Stimulated activated naive CD4-positive, alpha-beta T cell treated with Interleukin-2 at 50 U/mL for 16 hours (primary cell): ENCODE measurements at regions not wholly inside any gene's neighbourhood (a gene's known extent, or its start where the extent isn't known, plus 50 kb on each side); places are given as distances from the start of the nearest gene placed in this dataset.
"Not testable (repeated sequence)": the region's sequence is repeated elsewhere in the genome, so short reads cannot be mapped to it uniquely, and the experiment has no call there.

Experiments used
- DNase-seq: peaks from one replicate; lab custom pipeline; 2025; lab: John Stamatoyannopoulos, UW

DNA sequence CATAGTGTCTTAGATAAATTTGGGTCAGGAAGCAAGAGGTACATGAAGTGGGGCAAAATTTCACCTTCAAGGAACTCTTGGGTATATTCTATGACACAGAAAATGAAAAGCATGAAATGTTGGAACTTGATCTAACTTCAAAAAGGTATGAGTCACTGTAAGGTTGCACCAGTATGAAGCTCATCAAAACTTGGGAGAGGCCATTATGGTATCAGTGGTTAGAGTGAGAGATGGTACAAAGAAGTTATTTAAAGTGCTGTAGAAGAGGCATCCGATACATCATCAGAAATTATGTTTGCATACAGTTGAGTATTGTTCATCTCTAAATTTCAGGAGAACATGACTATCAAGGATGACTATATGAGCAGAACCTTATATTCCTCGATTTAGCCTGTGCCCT lies 302.9 kb upstream of the SUCLG2 start:
- DNase-seq = no peak

DNA sequence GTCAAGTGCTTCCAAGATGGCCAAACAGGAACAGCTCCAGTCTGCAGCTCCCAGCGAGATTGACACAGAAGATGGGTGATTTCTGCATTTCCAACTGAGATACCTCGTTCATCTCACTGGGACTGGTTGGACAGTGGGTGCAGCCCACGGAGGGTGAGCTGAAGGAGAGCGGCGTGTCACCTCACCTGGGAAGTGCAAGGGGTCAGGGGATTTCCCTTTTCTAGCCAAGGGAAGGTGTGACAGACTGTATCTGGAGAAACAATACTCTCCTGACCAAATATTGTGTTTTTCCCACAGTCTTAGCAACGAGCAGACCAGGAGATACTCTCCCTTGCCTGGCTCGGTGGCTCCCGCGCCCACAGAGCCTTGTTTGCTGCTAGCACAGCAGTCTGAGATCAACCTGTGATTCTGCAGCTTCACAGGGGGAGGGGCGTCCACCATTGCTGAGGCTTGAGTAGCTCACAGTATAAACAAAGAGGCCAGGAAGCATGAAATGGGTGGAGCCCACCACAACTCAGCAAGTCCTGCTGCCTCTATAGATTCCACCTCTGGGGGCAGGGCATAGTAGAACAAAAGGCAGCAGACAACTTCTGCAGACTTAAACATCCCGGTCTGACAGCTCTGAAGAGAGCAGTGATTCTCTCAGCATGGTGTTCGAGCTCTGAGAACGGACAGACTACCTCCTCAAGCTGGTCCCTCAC lies 293.5 kb upstream of the SUCLG2 start:
- peak; percentile 22 for DNase-seq

DNA sequence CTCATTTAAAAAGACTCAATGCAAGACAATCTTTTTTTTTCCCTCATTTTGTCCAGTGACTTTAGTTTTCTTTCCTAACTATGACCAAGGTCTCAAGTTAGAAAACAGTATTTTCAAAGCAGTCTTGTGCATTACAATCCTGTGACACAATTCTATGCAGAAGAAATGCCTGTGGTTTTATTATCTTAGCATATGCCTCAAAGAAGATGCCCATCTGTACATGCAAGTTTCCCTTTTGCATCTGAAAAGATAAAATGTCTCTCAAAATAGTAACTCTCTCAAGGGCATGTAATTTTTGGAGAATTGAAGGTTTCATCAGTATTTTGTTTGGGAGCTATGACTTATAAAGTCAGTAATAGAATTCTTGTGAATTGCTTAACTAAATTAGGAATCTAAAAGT lies 292.0 kb upstream of the SUCLG2 start:
- DNase-seq = no peak

DNA sequence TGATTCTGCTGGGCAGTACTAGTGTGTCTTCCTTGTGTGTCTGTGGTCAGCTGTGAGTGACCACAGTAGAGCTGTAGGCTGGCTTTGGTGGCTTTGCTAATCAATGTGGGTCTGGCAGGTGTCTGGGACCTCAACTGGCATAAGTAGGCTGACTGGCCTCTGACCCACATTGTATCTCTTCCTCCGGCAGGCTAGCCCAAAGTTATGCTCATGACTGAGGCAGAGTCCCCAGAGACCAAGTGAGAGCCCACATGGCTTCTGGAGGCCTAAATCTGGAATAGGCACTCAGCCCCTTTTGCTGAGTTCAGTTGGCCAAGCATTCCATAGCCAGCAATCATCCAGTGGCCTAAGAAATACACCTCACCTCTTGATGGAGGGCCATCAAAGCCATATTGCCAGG lies 289.1 kb upstream of the SUCLG2 start:
- DNase-seq = no peak

DNA sequence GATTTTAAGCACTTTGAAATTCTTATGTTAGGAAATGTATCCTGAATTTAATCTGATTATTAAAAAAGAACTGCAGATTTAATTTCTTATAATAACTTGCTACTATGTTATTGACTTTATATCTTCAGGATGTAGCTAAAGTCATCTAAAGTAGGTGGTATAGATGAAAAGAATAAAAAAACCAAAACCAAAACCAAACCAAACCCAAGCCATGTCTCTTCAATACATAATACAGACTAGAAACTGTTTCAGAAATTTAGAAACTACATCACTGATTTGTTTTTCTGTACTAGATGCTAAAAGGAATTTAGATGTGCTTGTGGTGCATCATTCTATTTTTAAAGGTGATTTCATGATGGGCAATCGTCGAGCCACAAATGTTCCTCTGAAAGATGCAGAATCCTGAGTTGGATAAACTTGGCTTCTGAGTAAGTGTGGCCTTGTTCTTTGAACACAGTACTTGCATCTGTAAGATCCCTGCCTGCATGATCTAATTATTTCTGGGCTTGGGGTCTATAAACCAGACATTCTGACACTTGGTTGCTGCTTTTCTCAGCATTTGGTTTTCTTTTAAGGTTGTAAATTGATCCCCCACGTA lies 287.1 kb upstream of the SUCLG2 start:
- no peak for DNase-seq

DNA sequence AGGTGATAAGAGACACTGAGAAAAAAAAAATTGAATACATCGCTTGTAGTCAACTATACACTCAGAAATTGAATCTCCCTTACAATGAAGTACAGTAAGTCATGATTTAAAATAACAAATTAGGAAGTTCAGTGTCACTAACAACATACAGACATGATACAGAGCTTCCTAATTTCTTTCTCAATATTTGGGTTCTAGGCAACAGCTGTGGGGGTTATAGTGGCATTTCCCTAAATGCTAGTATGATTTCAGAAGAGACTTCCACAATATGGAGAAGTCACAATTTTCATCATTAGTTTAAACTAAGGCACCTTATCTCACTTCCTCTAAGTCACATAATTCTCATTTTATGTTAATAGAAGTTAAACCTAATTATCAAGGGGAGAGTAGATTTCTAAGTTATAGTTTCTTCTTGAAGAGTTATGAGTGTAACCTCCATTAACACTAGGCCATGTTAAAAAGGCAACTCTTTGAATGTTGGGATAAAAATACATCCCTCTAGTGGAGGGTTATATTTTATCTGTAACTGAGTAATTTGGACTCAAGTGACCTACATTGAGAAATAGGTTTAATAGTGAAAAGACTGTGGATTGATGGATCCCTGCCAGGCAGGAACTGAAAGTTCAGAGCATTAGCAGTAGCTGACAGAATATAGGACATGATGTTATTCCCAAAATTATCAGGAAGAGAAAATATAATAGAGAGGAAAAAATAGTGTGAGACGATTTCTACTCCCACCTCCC lies 286.0 kb upstream of the SUCLG2 start:
- no peak for DNase-seq

DNA sequence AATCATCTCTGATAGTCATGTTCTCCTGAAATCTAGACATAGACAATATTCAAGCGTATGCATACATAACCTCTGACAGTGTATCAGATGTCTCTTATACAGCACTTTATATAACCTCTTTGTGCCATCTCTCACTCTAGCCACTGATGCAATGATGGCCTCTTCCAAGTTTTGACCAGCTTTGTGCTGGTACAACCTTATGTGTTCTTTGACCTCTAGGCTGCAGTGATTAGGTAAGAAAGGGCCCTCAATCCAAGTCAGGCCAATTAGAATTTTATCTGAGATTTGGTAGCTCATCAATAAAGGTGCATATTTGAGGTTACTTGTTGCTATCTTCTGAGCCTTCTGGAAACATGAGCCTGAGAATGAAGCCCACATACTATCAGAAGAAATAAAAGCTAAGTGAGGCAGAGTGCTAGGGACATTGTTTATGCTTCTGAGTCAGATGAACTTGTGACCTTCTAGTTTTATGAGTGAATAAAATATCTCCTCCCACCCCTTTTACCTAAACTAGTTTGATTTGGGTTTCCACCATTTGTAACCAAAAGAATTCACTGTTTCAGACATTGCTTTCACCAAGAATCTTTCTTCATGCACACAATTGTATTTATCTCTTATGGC lies 283.2 kb upstream of the SUCLG2 start:
- DNase-seq = no peak

DNA sequence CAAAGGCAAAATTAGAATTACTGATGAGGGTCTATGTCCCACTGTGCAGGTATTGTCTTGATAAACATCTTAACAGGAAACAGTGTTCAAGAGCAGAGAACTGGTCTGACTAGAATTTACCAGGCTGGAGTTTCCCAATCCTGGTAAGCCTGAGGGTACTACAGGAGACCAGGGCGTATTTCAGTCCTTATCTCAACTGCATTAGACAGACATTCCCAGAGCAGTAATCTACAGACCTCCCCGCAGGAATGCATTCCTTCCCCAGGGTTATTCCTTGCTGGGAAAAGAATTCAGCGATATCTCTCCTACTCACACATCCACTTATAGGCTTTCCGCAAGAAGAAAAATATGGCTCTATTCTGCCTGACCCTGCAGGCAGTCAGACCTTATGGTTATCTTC lies 276.0 kb upstream of the SUCLG2 start:
- DNase-seq = not testable (repeated sequence)

DNA sequence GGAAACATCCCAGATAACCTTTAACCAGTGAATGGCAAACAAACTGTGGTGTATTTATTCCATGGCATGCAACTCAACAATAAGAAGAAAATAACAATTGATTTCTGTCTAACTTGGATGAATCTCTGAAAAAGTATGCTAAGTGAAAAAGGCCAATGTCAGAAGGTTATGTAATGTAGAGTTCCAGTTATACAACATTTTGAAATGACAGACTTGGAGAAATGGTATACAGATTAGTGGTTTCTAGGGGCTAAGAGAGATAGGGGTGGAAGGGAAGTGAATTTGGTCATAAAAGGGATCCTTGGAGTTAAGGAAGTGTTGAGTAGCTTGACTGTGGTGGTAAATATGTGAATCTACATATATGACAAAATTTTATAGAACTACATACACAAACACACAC lies 269.4 kb upstream of the SUCLG2 start:
- DNase-seq = no peak

DNA sequence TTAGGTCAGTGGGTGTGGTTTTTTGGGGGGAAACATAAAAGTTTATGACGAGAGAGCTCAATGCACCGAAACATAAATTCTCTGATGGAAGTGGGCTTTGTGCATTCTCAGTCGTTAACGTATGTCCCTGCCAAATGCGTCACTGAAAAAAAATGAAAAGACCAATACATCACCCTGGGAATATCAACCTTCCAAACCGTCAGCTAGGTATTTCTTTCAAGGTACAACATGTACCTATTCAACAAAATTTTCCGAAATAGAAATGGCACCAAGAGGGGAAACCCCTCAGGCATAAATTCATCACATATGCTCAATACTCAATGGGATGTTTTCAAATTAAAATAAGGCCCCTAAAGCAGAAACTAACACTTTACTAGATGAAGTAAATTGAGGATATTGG lies 266.6 kb upstream of the SUCLG2 start:
- no peak for DNase-seq

DNA sequence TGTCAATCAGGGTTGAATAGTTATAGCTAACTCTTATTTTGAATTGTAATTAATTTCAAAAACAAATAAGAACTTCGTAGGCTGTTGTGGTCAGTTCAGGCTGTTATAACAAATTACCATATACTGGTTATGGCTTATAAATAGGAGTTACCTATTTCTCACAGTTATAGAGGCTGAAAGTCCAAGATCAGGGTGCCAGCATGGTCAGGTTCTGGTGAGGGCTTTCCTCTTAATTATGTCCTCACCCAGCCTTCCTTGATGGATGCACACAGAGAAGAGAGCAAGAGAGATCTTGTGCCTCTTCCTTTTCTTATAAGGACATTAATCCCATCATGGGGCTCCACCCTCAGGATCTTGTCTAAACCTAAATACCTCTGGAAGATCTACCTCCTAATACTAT lies 265.9 kb upstream of the SUCLG2 start:
- DNase-seq = no peak

DNA sequence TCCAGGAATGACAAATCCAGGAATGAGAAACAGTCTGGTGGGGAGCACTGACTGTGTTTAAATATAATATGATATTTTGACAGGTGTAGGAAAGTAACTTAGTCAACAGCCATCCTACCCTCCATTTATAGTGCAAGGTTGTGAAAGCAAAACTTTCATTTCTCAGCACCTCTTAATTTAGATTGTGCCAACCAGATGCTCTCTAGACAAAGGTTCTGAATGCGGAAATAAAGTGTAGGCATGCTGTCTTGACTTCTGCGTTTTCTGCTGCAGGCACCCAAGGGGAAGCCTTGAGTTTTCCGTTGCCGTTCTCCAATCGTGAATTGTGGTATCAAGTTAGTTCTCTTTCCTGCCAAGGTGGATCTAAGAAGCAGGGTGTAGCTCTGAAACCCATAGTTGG lies 261.9 kb upstream of the SUCLG2 start:
- no peak for DNase-seq

DNA sequence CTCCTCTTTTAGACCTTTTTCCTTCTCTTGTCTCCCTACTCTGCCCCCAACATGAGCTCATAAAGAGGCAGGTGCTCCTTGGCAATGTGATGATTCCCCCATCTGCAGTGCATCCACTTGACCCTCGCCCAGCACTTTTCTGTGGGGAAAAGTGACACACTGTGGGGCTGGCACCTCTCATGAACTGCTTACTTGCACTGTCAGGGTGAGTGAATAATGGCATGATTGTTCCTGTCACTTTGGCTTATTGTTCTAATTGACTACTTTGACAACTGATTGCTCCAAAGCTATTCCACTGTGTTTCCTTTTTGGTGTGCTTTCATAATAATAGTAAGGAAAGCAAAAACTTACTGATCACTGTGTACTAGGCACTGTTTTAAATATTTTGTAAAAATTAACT lies 253.3 kb upstream of the SUCLG2 start:
- DNase-seq = no peak

DNA sequence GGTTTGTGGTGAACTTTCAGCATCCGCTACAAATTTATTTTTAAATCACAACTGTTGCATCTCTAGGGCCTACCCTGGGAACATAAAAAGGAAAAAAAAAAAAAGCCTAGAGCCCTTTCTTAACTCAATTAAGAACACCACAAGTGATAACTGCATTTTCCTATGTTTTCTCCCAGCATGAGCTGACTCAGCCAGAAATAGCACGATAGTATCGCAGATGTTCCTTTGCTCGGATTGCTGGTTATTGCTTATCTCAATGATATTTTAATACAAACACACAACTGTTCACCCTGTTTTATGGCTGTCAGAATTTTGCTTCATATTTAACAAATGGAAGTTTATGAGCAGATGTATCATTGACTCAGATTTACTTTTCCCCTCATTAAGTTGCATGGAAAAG lies 251.8 kb upstream of the SUCLG2 start:
- DNase-seq = no peak

DNA sequence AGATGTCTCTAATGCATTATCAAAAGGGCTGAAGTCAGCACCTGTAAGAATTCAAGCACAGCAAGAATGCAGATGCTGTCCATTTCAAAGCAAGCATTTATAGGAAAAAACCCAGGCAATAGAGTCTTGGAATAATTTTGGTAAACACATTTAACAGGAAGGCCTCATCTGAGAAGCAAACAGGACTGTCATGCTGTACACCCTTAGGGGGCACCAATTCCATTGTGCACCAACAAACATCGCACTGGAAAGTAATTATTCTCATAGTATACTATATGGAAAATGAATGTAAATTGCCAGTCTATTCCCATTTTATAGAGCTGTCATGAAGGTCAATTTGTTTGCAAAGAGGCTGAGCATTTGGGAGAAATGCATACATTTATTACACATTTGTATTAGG lies 247.3 kb upstream of the SUCLG2 start:
- DNase-seq = no peak

DNA sequence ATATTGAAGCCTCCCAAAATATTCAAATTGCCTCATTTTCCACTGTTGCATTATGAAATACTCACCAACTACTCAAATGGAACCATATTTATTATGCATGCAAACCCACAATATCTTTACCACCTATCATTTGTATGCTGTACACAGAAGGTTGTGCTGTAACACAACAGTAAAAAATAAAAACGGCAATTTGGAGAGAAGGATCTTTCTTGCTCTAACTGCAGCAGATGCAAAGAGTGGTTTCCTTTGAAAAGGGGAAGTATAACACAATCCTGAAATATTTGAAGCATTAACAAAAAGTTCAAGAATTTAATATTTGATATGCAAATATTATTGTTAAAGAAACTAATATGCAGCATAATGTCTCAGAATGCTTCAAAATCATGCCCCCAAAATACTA lies 244.5 kb upstream of the SUCLG2 start:
- no peak for DNase-seq

DNA sequence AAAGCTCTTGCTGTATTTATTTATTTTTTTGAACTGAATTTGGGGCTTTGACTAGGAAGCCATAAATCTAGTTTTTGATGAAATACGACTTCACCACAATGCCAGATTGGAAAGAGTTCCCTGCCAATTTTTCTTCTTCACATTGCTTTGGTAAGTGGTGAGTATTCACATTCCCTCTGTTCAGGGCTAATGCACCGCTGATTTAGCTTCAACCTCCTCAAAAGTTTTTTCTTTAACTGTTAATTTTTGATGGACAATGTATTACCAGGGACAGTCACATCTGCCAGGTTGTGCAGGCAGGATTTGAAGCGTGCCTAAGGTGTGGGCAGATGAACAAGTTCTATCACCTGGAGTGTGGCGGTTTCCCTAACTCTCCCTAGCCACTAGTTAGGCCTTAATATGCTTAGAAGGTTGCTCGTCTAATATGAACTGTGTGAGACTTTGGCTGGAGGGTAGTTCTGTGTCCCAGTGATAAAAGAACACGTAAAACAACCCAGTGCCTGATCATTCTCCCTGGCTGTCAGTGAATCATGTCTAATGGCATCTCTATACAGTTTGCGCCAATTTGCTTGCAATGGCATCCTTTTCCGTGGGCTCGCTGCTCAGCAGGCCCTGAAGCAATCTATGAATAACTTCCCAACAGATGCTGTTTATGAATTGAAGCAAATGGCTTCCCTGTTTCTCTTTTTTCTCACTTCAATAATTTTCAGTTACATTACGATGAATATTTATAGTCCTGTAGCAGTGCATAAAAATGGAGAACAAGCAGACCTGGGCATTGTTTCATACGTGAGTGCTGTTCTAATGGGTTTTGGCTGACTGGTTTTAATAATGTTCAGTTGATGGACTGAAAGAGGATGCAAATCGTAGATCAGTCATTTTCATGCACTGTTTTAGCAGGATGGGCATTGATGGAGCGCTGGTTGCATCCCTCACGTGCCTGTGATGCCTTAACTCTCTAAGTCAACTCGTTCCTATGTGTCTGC lies 243.2 kb upstream of the SUCLG2 start:
- DNase-seq = no peak

DNA sequence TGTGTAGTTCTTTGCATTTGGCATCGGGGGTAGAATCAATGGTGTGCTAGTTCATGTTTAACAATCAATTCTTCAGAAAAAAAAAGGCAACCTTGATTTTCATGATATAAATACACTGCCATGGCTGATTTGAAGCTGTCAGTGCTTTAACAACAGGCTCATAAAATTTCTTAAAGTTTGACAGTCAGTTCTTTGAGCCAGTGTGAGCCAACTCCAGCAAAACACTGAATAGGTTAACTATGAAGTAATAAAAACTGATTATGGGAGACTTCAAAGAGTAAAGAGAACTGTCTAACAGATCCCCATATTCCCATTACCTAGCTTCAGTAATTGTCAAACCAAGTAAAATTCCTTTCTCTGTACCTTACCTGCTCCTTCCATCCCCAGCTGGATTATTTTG lies 241.7 kb upstream of the SUCLG2 start:
- no peak for DNase-seq

DNA sequence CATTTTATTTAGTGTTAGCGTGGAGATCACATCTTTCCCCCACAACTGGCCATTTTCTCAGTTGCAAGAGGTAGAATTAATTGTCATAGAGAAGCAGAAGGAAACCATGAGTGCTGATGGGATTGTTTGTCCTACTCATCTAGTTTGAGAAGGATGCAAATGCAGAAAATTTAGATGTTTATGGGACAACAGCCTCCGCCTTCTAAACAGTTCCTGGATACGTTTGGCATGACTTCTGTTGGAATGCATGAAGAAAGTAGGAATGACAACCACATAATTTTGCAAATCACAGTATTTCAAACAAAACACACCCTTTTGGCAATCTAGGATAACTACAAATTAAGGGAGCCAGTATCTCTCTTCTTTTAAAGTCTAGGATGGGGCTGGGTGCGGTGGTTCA lies 240.1 kb upstream of the SUCLG2 start:
- DNase-seq = no peak

DNA sequence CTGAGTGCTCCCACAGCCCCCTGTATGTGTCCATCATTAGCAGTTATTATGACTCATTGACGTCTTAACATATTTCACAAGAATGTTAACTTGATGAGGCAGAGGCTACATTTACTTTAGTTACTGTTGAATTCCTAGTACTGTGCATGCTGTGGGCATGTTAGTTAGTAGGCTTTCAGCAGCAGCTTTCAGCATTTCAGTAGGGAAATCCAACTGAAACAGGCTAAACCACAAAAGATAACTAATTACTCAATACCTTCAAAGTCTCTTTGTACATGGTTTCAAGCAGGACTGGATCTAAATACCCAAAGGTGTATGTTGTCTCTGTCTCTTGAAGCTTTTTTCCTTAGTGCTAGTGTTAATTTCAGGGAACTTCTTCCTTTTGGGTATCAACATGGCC lies 229.9 kb upstream of the SUCLG2 start:
- DNase-seq = no peak

DNA sequence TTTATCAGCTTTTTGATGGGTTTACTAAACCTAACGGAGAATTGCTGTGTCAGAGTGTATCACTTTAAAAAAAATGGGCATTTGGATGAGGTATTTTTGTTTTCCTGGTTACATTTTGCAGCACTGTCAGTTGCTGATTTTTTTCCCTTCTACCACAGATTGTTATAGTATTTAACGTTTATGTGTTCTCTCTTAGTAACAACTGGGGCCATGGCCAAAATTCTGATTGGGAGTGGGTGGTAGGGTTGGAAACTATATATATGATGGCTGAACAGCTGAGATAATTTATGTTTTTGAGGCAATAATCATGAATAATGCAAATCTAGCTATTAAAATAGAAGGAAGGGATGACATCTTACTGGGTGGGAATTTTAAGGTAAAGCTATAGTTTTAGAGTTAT lies 229.4 kb upstream of the SUCLG2 start:
- DNase-seq = no peak

DNA sequence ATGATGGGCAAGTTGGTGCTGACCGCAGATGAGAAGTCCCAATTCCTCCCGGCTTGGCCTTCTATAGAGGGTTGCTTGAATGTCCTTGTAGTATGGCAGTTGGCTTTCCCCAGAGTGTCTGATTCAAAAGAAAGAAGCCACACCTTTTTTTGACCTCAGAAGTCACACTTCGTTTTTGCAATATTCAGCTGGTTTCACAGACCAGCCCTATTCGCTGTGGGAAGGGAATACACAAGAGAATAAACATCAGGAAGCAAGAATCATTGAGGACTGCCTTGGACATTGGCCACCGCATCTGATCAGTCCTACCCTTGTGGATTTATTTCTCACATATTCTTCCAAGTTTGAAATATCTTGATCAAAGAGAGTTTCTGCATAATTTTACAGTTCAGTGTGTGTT lies 228.6 kb upstream of the SUCLG2 start:
- DNase-seq = no peak
